GM12878 (cell line): ENCODE measurements at regions not wholly inside any gene's neighbourhood (a gene's known extent, or its start where the extent isn't known, plus 50 kb on each side); places are given as distances from the start of the nearest gene placed in this dataset.

Experiments used
- ATAC-seq: fragments of 200-7000 bp; cut with Tn5 transposase; 3 replicates; pipeline ENCODE4 v1.9.1; 2020; ENCODE audit warnings: mild to moderate bottlenecking, moderate library complexity
- BruUV-seq: library from RNA; stranded (reverse); fragments of 400-500 nt; replicated peaks from 2 replicates; lab custom pipeline; 2021; lab: Mats Ljungman, UMichigan
- CTCF ChIA-PET: fragments of 300-600 bp; sonication (Branson Sonifier 250); formaldehyde crosslinking; extraction: SDS; loops from one replicate; lab custom pipeline; 2021; ENCODE audit warnings: inconsistent platforms; lab: Yijun Ruan, JAX
- POLR2A ChIA-PET: fragments of 350-600 bp; formaldehyde crosslinking; extraction: SDS; loops from one replicate; lab custom pipeline; 2021; ENCODE audit warnings: inconsistent platforms; lab: Charles Lee
- RAD21 ChIA-PET: fragments of 300-600 bp; sonication (Branson Sonifier 250); formaldehyde crosslinking; loops from one replicate; lab custom pipeline; 2023; ENCODE audit warnings: antibody characterized with exemption; ENCODE audit not compliant: unreplicated experiment; lab: Charles Lee
- SMC1A ChIA-PET: fragments of 300-600 bp; sonication (Branson Sonifier 250); formaldehyde crosslinking; loops from one replicate; lab custom pipeline; 2023; ENCODE audit not compliant: unreplicated experiment, uncharacterized antibody; lab: Charles Lee
- DNase-seq: peaks from one replicate; pipeline ENCODE4 v3.0.0-alpha.2; 2011; ENCODE audit warnings: low read depth, low spot score
- FAIRE-seq: peaks from 3 replicates; lab custom pipeline; 2011; peaks lifted over from hg19 to GRCh38; lab: Jason Lieb, UNC
- H2AFZ ChIP-seq: 2 replicates; pipeline ENCODE4 v1.6.0; 2011; ENCODE audit warnings: low read depth, low read length, control low read depth; ENCODE audit not compliant: control insufficient read depth
- H3K27ac ChIP-seq: 2 replicates; pipeline ENCODE4 v1.5.1; 2011; ENCODE audit warnings: control low read depth; ENCODE audit not compliant: control insufficient read depth, insufficient read depth
- H3K27me3 ChIP-seq, 2 experiments: replicated peaks in 1 of 2; 2 replicates each; pipeline versions ENCODE4 v1.6.0 to v1.6.1; 2011; ENCODE audit warnings: low read length in 1 of 2; ENCODE audit not compliant: control insufficient read depth in 2 of 2, insufficient read depth in 2 of 2
- H3K36me3 ChIP-seq, 2 experiments: 2 replicates each; pipeline ENCODE4 v1.5.1; 2011; ENCODE audit warnings: low read length in 1 of 2; ENCODE audit not compliant: control insufficient read depth in 2 of 2, insufficient read depth in 2 of 2
- H3K4me1 ChIP-seq: 2 replicates; pipeline ENCODE4 v1.6.1; 2011; ENCODE audit warnings: mild to moderate bottlenecking, low read length, moderate library complexity, mixed read lengths; ENCODE audit not compliant: control insufficient read depth, insufficient read depth
- H3K4me2 ChIP-seq: 2 replicates; pipeline ENCODE4 v1.6.0; 2011; ENCODE audit warnings: control low read depth; ENCODE audit not compliant: control insufficient read depth, insufficient read depth
- H3K4me3 ChIP-seq: fragments of 200-600 bp; sonication (generic); 2 replicates; pipeline ENCODE4 v1.5.1; 2016
- H3K79me2 ChIP-seq: 2 replicates; pipeline ENCODE4 v1.6.0; 2011; ENCODE audit warnings: low read length; ENCODE audit not compliant: control insufficient read depth, insufficient read depth
- H3K9ac ChIP-seq: 2 replicates; pipeline ENCODE4 v1.8.0; 2011; ENCODE audit warnings: low read length, control low read depth, mixed read lengths; ENCODE audit not compliant: control insufficient read depth, insufficient read depth
- H3K9me3 ChIP-seq: replicated peaks from 3 replicates; pipeline ENCODE4 v1.5.1; 2011; ENCODE audit warnings: mild to moderate bottlenecking, low read length; ENCODE audit not compliant: control insufficient read depth, insufficient read depth
- H4K20me1 ChIP-seq: 2 replicates; pipeline ENCODE4 v1.6.0; 2011; ENCODE audit not compliant: control insufficient read depth, insufficient read depth
- BACH1 ChIP-seq: fragments of 450-650 bp; IDR thresholded peaks from 2 replicates; pipeline ENCODE4 v1.6.1; 2017; ENCODE audit warnings: mild to moderate bottlenecking, borderline replicate concordance
- CBFB ChIP-seq: IDR thresholded peaks from 2 replicates; pipeline ENCODE4 v1.6.1; 2016; ENCODE audit warnings: antibody characterized with exemption, low read depth
- CHD2 ChIP-seq: IDR thresholded peaks from 2 replicates; pipeline ENCODE4 v1.6.1; 2011; ENCODE audit warnings: low read depth, low read length, improper control_type of control experiment, borderline replicate concordance
- ESRRA ChIP-seq: IDR thresholded peaks from 2 replicates; pipeline ENCODE4 v1.6.1; 2012; ENCODE audit warnings: mild to moderate bottlenecking, low read length, improper control_type of control experiment
- IKZF2 ChIP-seq, 2 experiments: fragments of 450-650 bp; IDR thresholded peaks; 2 replicates each; pipeline ENCODE4 v1.6.1; 2017; ENCODE audit warnings: mild to moderate bottlenecking in 2 of 2, moderate library complexity in 2 of 2
- JUND ChIP-seq: IDR thresholded peaks from 2 replicates; pipeline ENCODE4 v1.6.1; 2012; ENCODE audit warnings: low read depth, mild to moderate bottlenecking, low read length, improper control_type of control experiment, moderate library complexity
- NFXL1 ChIP-seq: fragments of 450-650 bp; IDR thresholded peaks from 2 replicates; pipeline ENCODE4 v1.6.1; 2017; ENCODE audit warnings: antibody characterized with exemption, mild to moderate bottlenecking, borderline replicate concordance
- PAX5 ChIP-seq: IDR thresholded peaks from 2 replicates; pipeline ENCODE4 v1.6.1; 2011; ENCODE audit warnings: low read depth, low read length, borderline replicate concordance
- POU2F2 ChIP-seq: IDR thresholded peaks from 3 replicates; pipeline ENCODE4 v1.6.1; 2011; ENCODE audit warnings: low read depth, mild to moderate bottlenecking, low read length, borderline replicate concordance
- RAD21 ChIP-seq: IDR thresholded peaks from 2 replicates; pipeline ENCODE4 v1.6.1; 2011; ENCODE audit warnings: mild to moderate bottlenecking, low read depth, low read length, moderate library complexity; ENCODE audit not compliant: insufficient read depth
- WRNIP1 ChIP-seq: IDR thresholded peaks from 2 replicates; pipeline ENCODE4 v1.6.1; 2011; ENCODE audit warnings: low read depth, low read length, improper control_type of control experiment, borderline replicate concordance
- YY1 ChIP-seq: IDR thresholded peaks from 2 replicates; pipeline ENCODE4 v1.6.1; 2011; ENCODE audit warnings: low read depth, mild to moderate bottlenecking, low read length
- ZBTB40 ChIP-seq: fragments of 450-650 bp; IDR thresholded peaks from 2 replicates; pipeline ENCODE4 v1.6.1; 2016; ENCODE audit warnings: mild to moderate bottlenecking, moderate library complexity, borderline replicate concordance
- ZNF622 ChIP-seq: fragments of 450-650 bp; IDR thresholded peaks from 2 replicates; pipeline ENCODE4 v1.6.1; 2017; ENCODE audit warnings: mild to moderate bottlenecking, inconsistent platforms
- WGBS: methylation state at CpG from one replicate; pipeline ENCODE4 v1.1.6; 2016; ENCODE audit warnings: low lambda C conversion rate; ENCODE audit not compliant: insufficient replicate concordance, insufficient coverage; ENCODE audit errors: missing lambda C conversion rate; 5-methylcytosine and 5-hydroxymethylcytosine counted together
- in situ Hi-C: fragments of 300-500 bp; cut with MboI; formaldehyde crosslinking; loops from 9 replicates; pipeline ENCODE4 v1.14.3; 2018; ENCODE audit warnings: mixed read lengths
- intact Hi-C: fragments of 100-400 bp; cut with micrococcal nuclease; formaldehyde crosslinking; loops from one replicate; pipeline ENCODE4 v1.14.2; 2022; ENCODE audit not compliant: unreplicated experiment
- TF ChIP-seq, protein P1 (sequence below): fragments of 450-650 bp; IDR thresholded peaks from 2 replicates; pipeline ENCODE4 v1.6.1; 2017; ENCODE audit warnings: mild to moderate bottlenecking, low read depth, inconsistent platforms; ENCODE audit not compliant: poor library complexity, severe bottlenecking
- TF ChIP-seq, protein P2 (sequence below): fragments of 450-650 bp; IDR thresholded peaks from 2 replicates; pipeline ENCODE4 v1.6.1; 2014; ENCODE audit warnings: mild to moderate bottlenecking

- TF ChIP-seq ZBTB40 (no peak), YY1 (no peak), BACH1 (no peak), POU2F2 (no peak), CBFB (no peak)
- TF ChIP-seq, protein P1, sequence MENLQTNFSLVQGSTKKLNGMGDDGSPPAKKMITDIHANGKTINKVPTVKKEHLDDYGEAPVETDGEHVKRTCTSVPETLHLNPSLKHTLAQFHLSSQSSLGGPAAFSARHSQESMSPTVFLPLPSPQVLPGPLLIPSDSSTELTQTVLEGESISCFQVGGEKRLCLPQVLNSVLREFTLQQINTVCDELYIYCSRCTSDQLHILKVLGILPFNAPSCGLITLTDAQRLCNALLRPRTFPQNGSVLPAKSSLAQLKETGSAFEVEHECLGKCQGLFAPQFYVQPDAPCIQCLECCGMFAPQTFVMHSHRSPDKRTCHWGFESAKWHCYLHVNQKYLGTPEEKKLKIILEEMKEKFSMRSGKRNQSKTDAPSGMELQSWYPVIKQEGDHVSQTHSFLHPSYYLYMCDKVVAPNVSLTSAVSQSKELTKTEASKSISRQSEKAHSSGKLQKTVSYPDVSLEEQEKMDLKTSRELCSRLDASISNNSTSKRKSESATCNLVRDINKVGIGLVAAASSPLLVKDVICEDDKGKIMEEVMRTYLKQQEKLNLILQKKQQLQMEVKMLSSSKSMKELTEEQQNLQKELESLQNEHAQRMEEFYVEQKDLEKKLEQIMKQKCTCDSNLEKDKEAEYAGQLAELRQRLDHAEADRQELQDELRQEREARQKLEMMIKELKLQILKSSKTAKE: no peak
These were observed 825.5 kb downstream of the BCL11B start (continued) for GRCh38 chr14:98446508-98446907.

GRCh38 chr14:98456231-98456630, 815.8 kb downstream of the BCL11B start:
- intact Hi-C loops: no loop called here
- ChIA-PET CTCF (no interaction called here), POLR2A (no interaction called here), RAD21 (no interaction called here), SMC1A (interaction anchor here (0.7 kb wide), 1 partner anchor 156 kb away, joined by 3 read pairs; no protein-coding TSS in a partner anchor)
- no peak overlapping the region for H2AFZ ChIP-seq
- H3K9ac ChIP-seq: no peak overlapping the region
- H4K20me1 ChIP-seq: no peaks in the 10 kb centered on the region
- H3K79me2 ChIP-seq: no peaks in the 10 kb centered on the region
- ATAC-seq (no peak), FAIRE-seq (no peak), DNase-seq (no peak)
- in situ Hi-C loops: no loop called here
- H3K4me1 ChIP-seq: no peaks in the 10 kb centered on the region
- no peak overlapping the region for H3K4me2 ChIP-seq
- H3K27me3 ChIP-seq: no peaks in the 10 kb centered on the region
- no TSS peak for BruUV-seq
- 21% methylated on average over 6 of the region's 6 CpGs for WGBS
- no peaks in the 10 kb centered on the region for H3K36me3 ChIP-seq
- H3K4me3 ChIP-seq: no peak overlapping the region
- H3K9me3 ChIP-seq: no peaks in the 10 kb centered on the region
- no peak overlapping the region for H3K27ac ChIP-seq
- no peak for TF ChIP-seq JUND
- TF ChIP-seq WRNIP1: no peak
- TF ChIP-seq, protein P2, sequence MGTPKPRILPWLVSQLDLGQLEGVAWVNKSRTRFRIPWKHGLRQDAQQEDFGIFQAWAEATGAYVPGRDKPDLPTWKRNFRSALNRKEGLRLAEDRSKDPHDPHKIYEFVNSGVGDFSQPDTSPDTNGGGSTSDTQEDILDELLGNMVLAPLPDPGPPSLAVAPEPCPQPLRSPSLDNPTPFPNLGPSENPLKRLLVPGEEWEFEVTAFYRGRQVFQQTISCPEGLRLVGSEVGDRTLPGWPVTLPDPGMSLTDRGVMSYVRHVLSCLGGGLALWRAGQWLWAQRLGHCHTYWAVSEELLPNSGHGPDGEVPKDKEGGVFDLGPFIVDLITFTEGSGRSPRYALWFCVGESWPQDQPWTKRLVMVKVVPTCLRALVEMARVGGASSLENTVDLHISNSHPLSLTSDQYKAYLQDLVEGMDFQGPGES: no peak
- no peak for TF ChIP-seq ZNF622
- no peak for TF ChIP-seq RAD21
- no peak for TF ChIP-seq NFXL1
- TF ChIP-seq CHD2: no peak
- TF ChIP-seq IKZF2 (IDR thresholded peaks at IDR 0.05): no peak
- TF ChIP-seq ESRRA: no peak
- TF ChIP-seq PAX5: no peak
